IMR-90 (cell line): ENCODE measurements at regions not wholly inside any gene's neighbourhood (a gene's known extent, or its start where the extent isn't known, plus 50 kb on each side); places are given as distances from the start of the nearest gene placed in this dataset.

Experiments used
- ATAC-seq: fragments of 200-7000 bp; cut with Tn5 transposase; 2 replicates; pipeline ENCODE4 v1.9.1; 2020; ENCODE audit warnings: low read depth, mild to moderate bottlenecking, moderate library complexity
- BruUV-seq: library from RNA; stranded (reverse); fragments of 400-500 nt; replicated peaks from 2 replicates; lab custom pipeline; 2021; lab: Mats Ljungman, UMichigan
- CTCF ChIA-PET: fragments of 300-600 bp; formaldehyde crosslinking; extraction: SDS; loops from one replicate; lab custom pipeline; 2021; ENCODE audit warnings: antibody characterized with exemption; lab: Yijun Ruan, JAX
- POLR2A ChIA-PET: fragments of 300-600 bp; sonication (Branson Sonifier 250); formaldehyde crosslinking; loops from one replicate; lab custom pipeline; 2022; ENCODE audit warnings: antibody characterized with exemption; ENCODE audit not compliant: unreplicated experiment; lab: Charles Lee
- DNase-seq: peaks from one replicate; pipeline ENCODE4 v3.0.0; 2013
- H2AFZ ChIP-seq: replicated peaks from 2 replicates; pipeline ENCODE3; 2013; ENCODE audit warnings: low read length, mild to moderate bottlenecking; ENCODE audit not compliant: poor library complexity
- H2AK5ac ChIP-seq: 2 replicates; pipeline ENCODE4 v1.6.1; 2013; ENCODE audit warnings: low read depth, low read length, inconsistent platforms
- H2AK9ac ChIP-seq: replicated peaks from 2 replicates; pipeline ENCODE3; 2013; ENCODE audit warnings: mild to moderate bottlenecking, low read depth, low read length, moderate library complexity; ENCODE audit not compliant: poor library complexity
- H2BK120ac ChIP-seq: 2 replicates; pipeline ENCODE4 v1.6.1; 2013; ENCODE audit warnings: low read depth, low read length, inconsistent platforms
- H2BK15ac ChIP-seq: 3 replicates; pipeline ENCODE4 v1.6.1; 2013; ENCODE audit warnings: low read depth, low read length, inconsistent platforms
- H2BK20ac ChIP-seq: 2 replicates; pipeline ENCODE4 v1.6.1; 2013; ENCODE audit warnings: low read depth, mild to moderate bottlenecking, inconsistent platforms, low read length, moderate library complexity
- H2BK5ac ChIP-seq: 2 replicates; pipeline ENCODE4 v1.6.1; 2013; ENCODE audit warnings: mild to moderate bottlenecking, low read depth, low read length, inconsistent platforms; ENCODE audit not compliant: poor library complexity, severe bottlenecking
- H3K14ac ChIP-seq: replicated peaks from 2 replicates; pipeline ENCODE4 v1.6.1; 2013; ENCODE audit warnings: low read depth, low read length, inconsistent platforms
- H3K18ac ChIP-seq: 2 replicates; pipeline ENCODE4 v1.6.1; 2013; ENCODE audit warnings: low read depth, low read length, control low read depth
- H3K23ac ChIP-seq: 2 replicates; pipeline ENCODE4 v1.6.1; 2013; ENCODE audit warnings: low read depth, low read length, inconsistent platforms
- H3K27ac ChIP-seq: 2 replicates; pipeline ENCODE4 v1.5.1; 2013; ENCODE audit warnings: mild to moderate bottlenecking, control low read depth, low read length; ENCODE audit not compliant: insufficient read depth
- H3K27me3 ChIP-seq: 2 replicates; pipeline ENCODE4 v1.6.1; 2013; ENCODE audit warnings: low read length; ENCODE audit not compliant: control insufficient read depth, insufficient read depth
- H3K36me3 ChIP-seq: 2 replicates; pipeline ENCODE4 v1.6.1; 2013; ENCODE audit warnings: low read length, mixed read lengths; ENCODE audit not compliant: control insufficient read depth, insufficient read depth
- H3K4ac ChIP-seq: 2 replicates; pipeline ENCODE4 v1.6.1; 2013; ENCODE audit warnings: low read depth, low read length, inconsistent platforms
- H3K4me1 ChIP-seq: 2 replicates; pipeline ENCODE4 v1.6.1; 2013; ENCODE audit warnings: low read length, mixed read lengths; ENCODE audit not compliant: control insufficient read depth, insufficient read depth
- H3K4me2 ChIP-seq: 2 replicates; pipeline ENCODE4 v1.6.1; 2013; ENCODE audit warnings: low read depth, mild to moderate bottlenecking, control low read depth, low read length, moderate library complexity
- H3K4me3 ChIP-seq: 2 replicates; pipeline ENCODE4 v1.5.1; 2013; ENCODE audit warnings: low read depth, mild to moderate bottlenecking, control low read depth, low read length, moderate library complexity; ENCODE audit not compliant: insufficient read depth
- H3K56ac ChIP-seq: 2 replicates; pipeline ENCODE4 v1.6.1; 2013; ENCODE audit warnings: low read length, inconsistent platforms; ENCODE audit not compliant: insufficient read depth; ENCODE audit errors: extremely low read depth
- H3K79me1 ChIP-seq, 2 experiments: 2 replicates each; pipeline ENCODE4 v1.6.1; 2013; ENCODE audit warnings: low read length in 2 of 2, inconsistent platforms in 1 of 2, low read depth in 1 of 2
- H3K9ac ChIP-seq: 2 replicates; pipeline ENCODE4 v1.6.1; 2013; ENCODE audit warnings: low read depth, low read length, control low read depth
- H3K9me1 ChIP-seq: 2 replicates; pipeline ENCODE4 v1.6.1; 2013; ENCODE audit warnings: low read length, inconsistent platforms; ENCODE audit not compliant: insufficient read depth
- H3K9me3 ChIP-seq: 2 replicates; pipeline ENCODE4 v1.6.1; 2013; ENCODE audit warnings: low read length; ENCODE audit not compliant: control insufficient read depth, insufficient read depth
- H4K20me1 ChIP-seq: 2 replicates; pipeline ENCODE4 v1.6.1; 2013; ENCODE audit warnings: low read length, inconsistent platforms; ENCODE audit not compliant: insufficient read depth
- H4K5ac ChIP-seq: 2 replicates; pipeline ENCODE4 v1.6.1; 2013; ENCODE audit warnings: mild to moderate bottlenecking, low read depth, low read length, control low read depth
- H4K8ac ChIP-seq, 2 experiments: 2 replicates each; pipeline ENCODE4 v1.6.1; 2013; ENCODE audit warnings: low read depth in 2 of 2, low read length in 2 of 2, control low read depth in 1 of 2, inconsistent platforms in 1 of 2
- H4K91ac ChIP-seq: 2 replicates; pipeline ENCODE4 v1.6.1; 2013; ENCODE audit warnings: low read depth, low read length, inconsistent platforms; ENCODE audit not compliant: insufficient read depth
- BHLHE40 ChIP-seq: fragments of 150-350 bp; IDR thresholded peaks from 2 replicates; pipeline ENCODE4 v1.6.1; 2016; ENCODE audit warnings: mild to moderate bottlenecking, low read depth, low read length
- ELK1 ChIP-seq: fragments of 150-350 bp; IDR thresholded peaks from 2 replicates; pipeline ENCODE4 v1.6.1; 2016; ENCODE audit warnings: low read depth, mild to moderate bottlenecking, low read length, moderate library complexity, borderline replicate concordance
- FOS ChIP-seq: fragments of 150-350 bp; IDR thresholded peaks from 2 replicates; pipeline ENCODE4 v1.6.1; 2016; ENCODE audit warnings: low read depth, low read length
- MAFK ChIP-seq: IDR thresholded peaks from 2 replicates; pipeline ENCODE4 v1.6.1; 2012; ENCODE audit warnings: low read depth, low read length, improper control_type of control experiment
- MAZ ChIP-seq: IDR thresholded peaks from 2 replicates; pipeline ENCODE4 v1.6.1; 2012; ENCODE audit warnings: low read depth, mild to moderate bottlenecking, low read length, improper control_type of control experiment, moderate library complexity, borderline replicate concordance
- MXI1 ChIP-seq: IDR thresholded peaks from 2 replicates; pipeline ENCODE4 v1.6.1; 2012; ENCODE audit warnings: low read depth, mild to moderate bottlenecking, low read length, moderate library complexity, borderline replicate concordance
- POLR2A ChIP-seq: IDR thresholded peaks from 2 replicates; pipeline ENCODE4 v1.6.1; 2012; ENCODE audit warnings: mild to moderate bottlenecking, low read depth, low read length
- RAD21 ChIP-seq: IDR thresholded peaks from 2 replicates; pipeline ENCODE4 v1.6.1; 2012; ENCODE audit warnings: low read length, improper control_type of control experiment
- RCOR1 ChIP-seq: IDR thresholded peaks from 2 replicates; pipeline ENCODE4 v1.6.1; 2012; ENCODE audit warnings: mild to moderate bottlenecking, low read length, improper control_type of control experiment; ENCODE audit not compliant: insufficient replicate concordance
- RFX5 ChIP-seq: IDR thresholded peaks from 2 replicates; pipeline ENCODE4 v1.8.0; 2012; ENCODE audit warnings: low read depth, mild to moderate bottlenecking, low read length, moderate library complexity
- SMC3 ChIP-seq: fragments of 150-350 bp; IDR thresholded peaks from 2 replicates; pipeline ENCODE4 v1.6.1; 2016; ENCODE audit warnings: low read depth, mild to moderate bottlenecking, antibody characterized with exemption, low read length, moderate library complexity
- WGBS, 2 experiments: methylation state at CpG; one replicate each; pipeline versions ENCODE4 v1.1.5 to v1.1.7; 2013; ENCODE audit warnings: missing lambda C conversion rate in 2 of 2; ENCODE audit not compliant: insufficient read length in 1 of 2; ENCODE audit errors: extremely low coverage in 2 of 2; 5-methylcytosine and 5-hydroxymethylcytosine counted together
- dilution Hi-C: fragments of 300-500 bp; cut with HindIII; formaldehyde crosslinking; loops from one replicate; pipeline ENCODE4 v1.14.3; 2018; ENCODE audit warnings: low sequenced_read_pairs; ENCODE audit not compliant: unreplicated experiment
- in situ Hi-C: fragments of 300-500 bp; cut with MboI; formaldehyde crosslinking; loops from 3 replicates; pipeline ENCODE4 v1.14.3; 2019; ENCODE audit warnings: low sequenced_read_pairs, inconsistent platforms, mixed read lengths
- intact Hi-C: fragments of 100-400 bp; cut with micrococcal nuclease; formaldehyde crosslinking; loops from 2 replicates; pipeline ENCODE4 v1.10.0; 2022
- TF ChIP-seq, protein P1 (sequence below): fragments of 150-350 bp; IDR thresholded peaks from 2 replicates; pipeline ENCODE4 v1.6.1; 2017; ENCODE audit warnings: mild to moderate bottlenecking, antibody characterized with exemption, low read length, low read depth

GRCh38 chr16:86202760-86203426 lies 303.9 kb downstream of the IRF8 start:
- Histone ChIP-seq H2BK120ac (no peak overlapping the region), H2BK5ac (no peak overlapping the region), H3K4me2 (no peak overlapping the region), H2AK9ac (no peak overlapping the region), H3K79me1 (peaks cover 0 to 3% of the 10 kb centered on the region in 2 experiments; a peak in 1 of 4 replicates), H3K4me1 (peaks cover 15% of the 10 kb centered on the region), H2BK15ac (no peak overlapping the region), H3K27ac (no peak overlapping the region), H3K9me1 (no peaks in the 10 kb centered on the region), H3K4ac (no peak overlapping the region), H3K27me3 (no peaks in the 10 kb centered on the region), H4K91ac (no peak overlapping the region; the same call in 1 of the 2 replicates), H3K14ac (no peak overlapping the region), H3K9ac (no peak overlapping the region), H3K4me3 (no peak overlapping the region), H3K36me3 (no peaks in the 10 kb centered on the region), H3K9me3 (no peaks in the 10 kb centered on the region), H4K5ac (no peak overlapping the region), H2AK5ac (no peak overlapping the region), H2AFZ (no peak overlapping the region), H4K20me1 (no peaks in the 10 kb centered on the region), H3K23ac (no peak overlapping the region), H3K18ac (no peak overlapping the region), H3K56ac (no peak overlapping the region), H2BK20ac (no peak overlapping the region), H4K8ac (no peak overlapping the region)
- in situ Hi-C loops (no loop called here), intact Hi-C loops (no loop called here), dilution Hi-C loops (no loop called here)
- TF ChIP-seq RAD21, result no peak
- no peak for TF ChIP-seq POLR2A
- TF ChIP-seq SMC3, result no peak
- TF ChIP-seq BHLHE40, result no peak
- TF ChIP-seq FOS, result no peak
- no peak for TF ChIP-seq MXI1
- TF ChIP-seq, protein P1, sequence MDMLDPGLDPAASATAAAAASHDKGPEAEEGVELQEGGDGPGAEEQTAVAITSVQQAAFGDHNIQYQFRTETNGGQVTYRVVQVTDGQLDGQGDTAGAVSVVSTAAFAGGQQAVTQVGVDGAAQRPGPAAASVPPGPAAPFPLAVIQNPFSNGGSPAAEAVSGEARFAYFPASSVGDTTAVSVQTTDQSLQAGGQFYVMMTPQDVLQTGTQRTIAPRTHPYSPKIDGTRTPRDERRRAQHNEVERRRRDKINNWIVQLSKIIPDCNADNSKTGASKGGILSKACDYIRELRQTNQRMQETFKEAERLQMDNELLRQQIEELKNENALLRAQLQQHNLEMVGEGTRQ, result no peak
- TF ChIP-seq RCOR1, result no peak
- no peak for TF ChIP-seq ELK1
- no peak for TF ChIP-seq RFX5
- TF ChIP-seq MAZ, result no peak
- TF ChIP-seq MAFK, result no peak
- BruUV-seq, result no TSS peak
- ChIA-PET CTCF (no interaction called here), POLR2A (no interaction called here)
- no peak for DNase-seq
- no CpG with 5 or more reads among the region's 11 CpGs for WGBS, 2 experiments
- ATAC-seq, result no peak
